ENCODE measurements at regions not wholly inside any gene's neighbourhood (a gene's known extent, or its start where the extent isn't known, plus 50 kb on each side); places are given as distances from the start of the nearest gene placed in this dataset.

GRCh38 chr6:167674486-167674885, 152.2 kb upstream of the AFDN start:
- FAIRE-seq: no peak
- no peak for DNase-seq (ENCODE audit: low spot score)

GRCh38 chr6:167676000-167676665, 150.6 kb upstream of the AFDN start:
- FAIRE-seq (no peak), DNase-seq (ENCODE audit: low spot score) (no peak)

- DNase-seq (ENCODE audit: low spot score) (no peak), FAIRE-seq (no peak)
These were observed 149.9 kb upstream of the AFDN start for GRCh38 chr6:167676666-167677421.

- FAIRE-seq (no peak), DNase-seq (ENCODE audit: low spot score) (no peak)
These were observed 149.3 kb upstream of the AFDN start for GRCh38 chr6:167677422-167677789.

GRCh38 chr6:167678102-167679101, 148.3 kb upstream of the AFDN start:
- no peak for FAIRE-seq
- DNase-seq (ENCODE audit: low spot score): no peak

GRCh38 chr6:167679122-167679736, 147.5 kb upstream of the AFDN start:
- DNase-seq (ENCODE audit: low spot score) (no peak), FAIRE-seq (no peak)

- FAIRE-seq (no peak), DNase-seq (ENCODE audit: low spot score) (no peak)
These were observed 146.7 kb upstream of the AFDN start for GRCh38 chr6:167679790-167680604.

- FAIRE-seq (no peak), DNase-seq (ENCODE audit: low spot score) (no peak)
These were observed 146.0 kb upstream of the AFDN start for GRCh38 chr6:167680605-167681149.

- FAIRE-seq (no peak), DNase-seq (ENCODE audit: low spot score) (no peak)
These were observed 144.6 kb upstream of the AFDN start for GRCh38 chr6:167682125-167682524.

GRCh38 chr6:167682546-167683027, 144.1 kb upstream of the AFDN start:
- DNase-seq (ENCODE audit: low spot score) (no peak), FAIRE-seq (no peak)

GRCh38 chr6:167683028-167683862, 143.5 kb upstream of the AFDN start:
- FAIRE-seq (no peak), DNase-seq (ENCODE audit: low spot score) (peak; percentile 68)

- no peak for FAIRE-seq
- DNase-seq (ENCODE audit: low spot score): no peak
These were observed 142.2 kb upstream of the AFDN start for GRCh38 chr6:167684276-167685104.

- DNase-seq (ENCODE audit: low spot score) (no peak), FAIRE-seq (no peak)
These were observed 141.1 kb upstream of the AFDN start for GRCh38 chr6:167685654-167686053.

- no peak for DNase-seq (ENCODE audit: low spot score)
- FAIRE-seq: no peak
These were observed 140.4 kb upstream of the AFDN start for GRCh38 chr6:167686204-167686893.

- FAIRE-seq (no peak), DNase-seq (ENCODE audit: low spot score) (no peak)
These were observed 139.5 kb upstream of the AFDN start for GRCh38 chr6:167687116-167687725.

- FAIRE-seq (no peak), DNase-seq (ENCODE audit: low spot score) (no peak)
These were observed 138.6 kb upstream of the AFDN start for GRCh38 chr6:167688123-167688522.

GRCh38 chr6:167689278-167689677, 137.4 kb upstream of the AFDN start:
- no peak for FAIRE-seq
- no peak for DNase-seq (ENCODE audit: low spot score)

All from RCC 7860 (cell line).